ENCODE measurements at regions not wholly inside any gene's neighbourhood (a gene's known extent, or its start where the extent isn't known, plus 50 kb on each side); places are given as distances from the start of the nearest gene placed in this dataset.

GRCh38 chr18:26794230-26795101 is 71.0 kb downstream of the AQP4 start:
- no peak for DNase-seq (ENCODE audit: low read depth in 4 of 4, low spot score in 3 of 4)

- DNase-seq (ENCODE audit: low read depth in 4 of 4, low spot score in 3 of 4): no peak
These were observed 72.8 kb downstream of the AQP4 start for GRCh38 chr18:26792661-26793060.

DNA sequence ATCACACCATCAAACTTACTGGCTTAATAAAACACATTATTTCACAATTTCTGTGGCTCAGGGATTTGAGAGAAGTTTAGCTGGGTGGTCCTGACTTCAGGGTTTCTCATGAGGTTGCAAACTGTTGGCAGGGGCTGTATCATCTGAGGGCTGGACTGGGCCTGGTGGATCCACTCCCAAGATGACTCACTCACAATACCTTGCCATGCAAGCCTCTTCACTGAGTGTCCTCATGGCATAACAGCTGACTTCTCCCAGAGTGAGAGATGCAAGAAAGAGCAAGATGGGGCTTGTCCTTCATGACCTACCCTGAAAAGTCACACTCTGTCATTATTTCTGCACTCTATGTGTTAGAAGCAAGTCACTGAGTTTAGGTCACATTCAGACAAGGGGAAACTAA is 73.8 kb downstream of the AQP4 start:
- DNase-seq (ENCODE audit: low read depth in 4 of 4, low spot score in 3 of 4): no peak

- DNase-seq (ENCODE audit: low read depth in 4 of 4, low spot score in 3 of 4): no peak
These were observed 80.9 kb downstream of the AQP4 start for GRCh38 chr18:26784599-26784998.

DNA sequence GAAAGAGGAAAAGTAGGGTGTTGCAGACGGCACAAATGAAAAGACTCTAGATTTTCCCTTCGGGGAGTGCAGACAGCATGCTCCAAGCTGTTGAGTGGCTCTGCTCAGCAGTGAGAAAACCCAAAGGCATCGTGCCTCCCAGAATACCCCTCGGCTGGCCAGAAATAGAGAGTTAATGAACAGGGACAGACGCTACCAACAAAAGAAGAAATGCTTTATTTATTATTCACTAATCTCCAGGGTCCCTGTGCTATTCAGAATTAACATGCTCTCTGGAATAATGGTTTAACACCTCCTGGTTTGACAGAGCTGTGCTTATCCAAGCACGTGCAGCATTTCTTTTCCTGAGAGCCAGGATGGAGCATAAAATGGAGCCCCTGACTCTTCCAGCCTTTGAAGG is 82.3 kb downstream of the AQP4 start:
- DNase-seq (ENCODE audit: low read depth in 4 of 4, low spot score in 3 of 4): no peak

- no peak for DNase-seq (ENCODE audit: low read depth in 4 of 4, low spot score in 3 of 4)
These were observed 84.8 kb downstream of the AQP4 start for GRCh38 chr18:26780520-26781325.

- no peak for DNase-seq (ENCODE audit: low read depth in 4 of 4, low spot score in 3 of 4)
These were observed 87.5 kb downstream of the AQP4 start for GRCh38 chr18:26778054-26778393.

DNA sequence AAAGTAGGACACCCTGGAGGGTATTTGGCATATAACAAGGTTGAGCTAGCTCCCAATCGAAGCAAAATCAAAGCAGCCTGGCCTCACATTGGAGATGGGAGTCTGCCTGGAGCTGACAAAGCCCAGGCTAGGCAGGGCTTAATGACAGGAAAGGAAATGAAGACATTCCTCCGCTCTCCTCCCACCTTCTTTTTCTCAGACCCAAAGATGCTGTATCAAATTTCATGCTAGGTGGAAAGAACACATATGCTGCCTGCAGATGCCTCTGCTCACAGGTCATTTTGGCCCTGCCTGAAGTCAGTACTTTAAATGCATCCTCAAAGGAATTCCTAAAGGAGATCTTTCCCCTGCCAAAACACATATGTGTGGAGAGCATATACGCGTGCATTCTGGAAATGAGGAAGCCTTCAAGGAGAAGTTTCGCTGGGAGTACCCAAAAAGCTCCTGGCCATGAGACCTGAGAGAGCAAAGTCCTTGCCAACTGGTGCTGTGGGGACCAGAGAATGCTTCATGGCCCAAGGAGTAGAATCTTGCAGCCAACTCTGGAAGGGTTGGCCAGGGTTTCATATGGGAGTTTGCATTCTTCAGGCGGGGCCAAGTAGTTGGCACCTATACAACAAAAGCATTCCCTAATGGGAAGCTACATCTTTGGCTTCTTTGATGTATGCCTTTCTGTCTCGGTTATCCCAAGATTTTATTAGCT is 88.0 kb downstream of the AQP4 start:
- DNase-seq (ENCODE audit: low read depth in 4 of 4, low spot score in 3 of 4): peak in 2 of 4 donors; percentile 48 to 54

- DNase-seq (ENCODE audit: low read depth in 4 of 4, low spot score in 3 of 4): no peak
These were observed 92.8 kb downstream of the AQP4 start for GRCh38 chr18:26772691-26773090.

GRCh38 chr18:26771524-26771923 is 94.0 kb downstream of the AQP4 start:
- DNase-seq (ENCODE audit: low read depth in 4 of 4, low spot score in 3 of 4): no peak

DNA sequence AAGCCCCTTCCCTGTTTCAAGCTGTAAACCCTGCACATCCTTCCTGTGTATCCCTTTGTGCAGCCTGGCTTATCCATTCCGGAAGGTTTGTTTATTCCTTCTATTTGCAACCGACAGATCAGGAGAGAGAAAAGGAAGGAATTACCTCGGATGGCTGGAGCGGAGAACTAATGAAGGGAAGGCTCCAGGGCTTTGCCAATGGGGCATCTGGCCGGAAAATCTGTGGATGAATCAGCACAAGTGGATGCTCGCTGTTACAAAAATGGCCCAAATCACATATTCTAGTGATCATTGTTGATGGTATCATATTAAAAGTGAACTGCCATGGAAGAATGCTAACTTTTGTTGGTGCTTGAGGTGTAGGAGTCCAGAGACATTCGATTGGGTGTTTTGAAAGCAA is 97.1 kb downstream of the AQP4 start:
- DNase-seq (ENCODE audit: low read depth in 4 of 4, low spot score in 3 of 4): no peak

- no peak for DNase-seq (ENCODE audit: low read depth in 4 of 4, low spot score in 3 of 4)
These were observed 100.0 kb downstream of the AQP4 start for GRCh38 chr18:26765498-26765897.

GRCh38 chr18:26764586-26764985 is 100.9 kb downstream of the AQP4 start:
- DNase-seq (ENCODE audit: low read depth in 4 of 4, low spot score in 3 of 4): no peak

GRCh38 chr18:26764177-26764576 is 101.3 kb downstream of the AQP4 start:
- no peak for DNase-seq (ENCODE audit: low read depth in 4 of 4, low spot score in 3 of 4)

GRCh38 chr18:26763446-26764110 is 101.9 kb downstream of the AQP4 start:
- DNase-seq (ENCODE audit: low read depth in 4 of 4, low spot score in 3 of 4): no peak

DNA sequence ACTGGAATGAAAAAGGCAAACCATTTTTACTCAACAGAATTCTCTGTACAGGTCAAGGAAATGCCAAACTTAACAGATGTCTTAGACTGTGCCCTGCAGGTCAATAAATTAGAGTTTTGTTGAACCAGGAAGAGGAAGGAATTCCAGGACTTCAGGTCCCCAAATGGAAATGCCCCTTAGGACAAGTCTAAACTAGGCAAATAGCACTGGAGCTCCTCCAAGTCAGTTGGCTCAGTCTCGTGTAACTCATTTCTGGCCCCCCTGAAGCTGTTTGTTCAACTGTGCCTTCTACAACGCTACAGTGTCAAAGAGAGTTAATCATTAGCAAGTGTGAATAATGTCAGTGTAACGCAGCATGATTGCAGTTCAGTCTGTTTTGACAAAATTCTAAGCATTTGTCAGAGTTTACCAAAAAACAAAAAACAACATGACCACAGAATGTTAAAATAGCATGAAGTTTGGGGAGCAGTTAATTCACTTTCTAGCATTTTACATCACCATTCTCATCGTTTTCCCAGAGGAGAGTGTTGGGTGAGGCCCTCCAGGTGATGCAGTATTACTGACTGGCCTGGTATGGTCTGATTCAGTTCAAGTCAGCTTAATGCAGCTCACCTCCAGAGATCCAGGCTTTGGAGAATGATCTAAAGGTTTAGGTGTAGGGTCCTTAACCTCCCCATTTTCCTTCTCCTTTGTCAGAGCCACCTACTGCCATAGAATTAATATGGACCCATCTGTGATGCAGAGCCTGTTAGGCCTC is 108.1 kb downstream of the AQP4 start:
- DNase-seq (ENCODE audit: low read depth in 4 of 4, low spot score in 3 of 4): peak in 1 of 4 donors; percentile 29

DNA sequence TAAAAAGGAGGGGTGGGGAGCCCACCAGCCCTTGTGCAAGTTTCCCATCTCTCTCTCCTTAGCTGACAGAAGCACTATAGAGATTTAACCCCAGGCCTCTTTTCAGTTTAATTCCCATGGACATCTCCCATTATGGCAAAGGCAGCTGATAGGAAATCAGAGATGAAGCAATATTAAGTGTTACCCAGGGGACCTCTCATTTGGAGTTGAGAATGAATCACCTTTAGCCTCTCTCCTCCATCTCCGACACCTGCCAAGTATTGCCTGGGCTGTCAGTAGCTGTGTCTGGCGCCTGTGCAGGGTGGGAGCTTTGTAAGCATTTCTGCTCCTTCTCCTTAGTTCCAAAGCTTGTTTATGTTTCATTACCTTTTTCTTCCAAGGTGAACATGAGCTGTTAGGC is 109.0 kb downstream of the AQP4 start:
- DNase-seq (ENCODE audit: low read depth in 4 of 4, low spot score in 3 of 4): no peak

DNA sequence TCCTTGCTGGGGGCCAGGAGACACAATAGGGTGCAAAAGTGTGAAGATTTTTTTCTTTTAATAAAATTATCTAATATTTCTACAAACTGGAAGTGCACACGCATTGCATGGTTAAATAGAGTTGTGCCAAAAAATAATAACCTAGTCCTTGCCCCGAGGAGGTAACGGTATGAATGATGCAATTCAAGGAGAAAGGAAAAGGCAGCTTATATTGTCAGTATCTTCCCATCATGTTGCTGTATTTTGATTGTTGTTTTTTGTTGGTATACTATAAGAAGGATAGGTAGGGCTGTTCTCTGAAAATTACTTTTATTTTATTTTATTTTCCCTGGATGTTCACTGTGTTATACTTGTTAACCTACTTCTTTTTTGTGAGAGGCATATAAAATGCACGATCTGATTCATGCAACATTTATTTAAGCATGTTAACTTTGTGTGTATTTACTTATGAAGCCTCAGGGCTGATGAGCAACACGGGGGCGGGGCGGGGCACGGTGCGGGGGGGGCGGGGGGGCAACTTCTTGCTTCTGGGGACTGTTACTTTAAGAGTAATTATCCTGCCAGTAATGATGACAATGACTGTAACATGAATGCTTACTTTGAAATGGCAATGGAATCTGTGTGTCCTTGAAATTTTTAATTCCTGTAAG is 118.6 kb downstream of the AQP4 start:
- DNase-seq (ENCODE audit: low read depth in 4 of 4, low spot score in 3 of 4): no peak

GRCh38 chr18:26746398-26746797 is 119.1 kb downstream of the AQP4 start:
- no peak for DNase-seq (ENCODE audit: low read depth in 4 of 4, low spot score in 3 of 4)
